Mucosa of descending colon (tissue), 3 donors: ENCODE measurements at regions not wholly inside any gene's neighbourhood (a gene's known extent, or its start where the extent isn't known, plus 50 kb on each side); places are given as distances from the start of the nearest gene placed in this dataset.

Experiments used
- ATAC-seq: fragments of 200-7000 bp; cut with Tn5 transposase; one replicate; pipeline ENCODE4 v1.9.1; 2020; ENCODE audit warnings: mild to moderate bottlenecking, moderate library complexity
- DNase-seq, 3 donors: peaks; one replicate each; pipeline ENCODE4 v3.0.0-alpha.2; 2020
- H3K36me3 ChIP-seq: fragments of 200-600 bp; one replicate; pipeline ENCODE4 v1.8.0; 2021; ENCODE audit warnings: low read depth, mild to moderate bottlenecking
- H3K4me1 ChIP-seq: fragments of 200-600 bp; one replicate; pipeline ENCODE4 v1.8.0; 2021; ENCODE audit warnings: low read depth, mild to moderate bottlenecking
- H3K4me3 ChIP-seq: fragments of 200-600 bp; one replicate; pipeline ENCODE4 v1.8.0; 2021; ENCODE audit warnings: mild to moderate bottlenecking
- H3K9me3 ChIP-seq: fragments of 200-600 bp; one replicate; pipeline ENCODE4 v1.8.0; 2021; ENCODE audit warnings: mild to moderate bottlenecking
- intact Hi-C, 2 donors: fragments of 100-400 bp; cut with DNase I in 1 of 2; cut with micrococcal nuclease in 1 of 2; formaldehyde crosslinking; loops; one replicate each; pipeline versions ENCODE4 v1.11.0 to v1.11.1; 2022; cut with DNase I, micrococcal nuclease
- TF ChIP-seq, protein P1 (sequence below): fragments of 200-600 bp; IDR thresholded peaks from one replicate; pipeline ENCODE4 v1.8.0; 2022; ENCODE audit warnings: antibody characterized with exemption, mild to moderate bottlenecking
- donor health status: DM: no; HTN: no; CAD: no; lungs with moderate emphysema.
- donor health status: DM: no; HTN: no; CAD: no.
- donor health status: DM: no; HTN: yes; CAD: no.

DNA sequence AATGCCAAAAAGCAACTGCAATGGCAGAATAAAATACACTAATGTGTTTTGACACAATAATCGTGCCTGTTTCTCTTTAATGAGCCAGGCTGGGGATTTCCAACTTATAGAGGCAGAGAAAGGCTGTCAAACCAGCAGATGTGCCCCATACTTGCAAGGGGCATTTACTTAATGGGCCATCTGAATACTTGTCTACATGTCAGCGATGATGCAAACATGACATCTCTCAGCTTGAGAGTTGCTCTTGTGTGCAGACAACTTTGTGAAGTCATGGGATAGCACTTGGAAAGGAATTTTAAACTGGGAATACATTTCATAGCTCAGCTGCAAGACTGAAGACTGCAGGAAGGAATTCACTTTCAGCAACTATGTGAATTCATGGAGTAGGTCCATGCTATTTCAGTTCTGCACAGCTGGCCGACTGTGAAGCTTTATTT is 127.4 kb upstream of the ADAMTS9 start:
- no peak overlapping the region for H3K4me3 ChIP-seq
- peak; percentile 11 for ATAC-seq
- no peak for DNase-seq
- H3K4me1 ChIP-seq: no peaks in the 10 kb centered on the region
- TF ChIP-seq, protein P1, sequence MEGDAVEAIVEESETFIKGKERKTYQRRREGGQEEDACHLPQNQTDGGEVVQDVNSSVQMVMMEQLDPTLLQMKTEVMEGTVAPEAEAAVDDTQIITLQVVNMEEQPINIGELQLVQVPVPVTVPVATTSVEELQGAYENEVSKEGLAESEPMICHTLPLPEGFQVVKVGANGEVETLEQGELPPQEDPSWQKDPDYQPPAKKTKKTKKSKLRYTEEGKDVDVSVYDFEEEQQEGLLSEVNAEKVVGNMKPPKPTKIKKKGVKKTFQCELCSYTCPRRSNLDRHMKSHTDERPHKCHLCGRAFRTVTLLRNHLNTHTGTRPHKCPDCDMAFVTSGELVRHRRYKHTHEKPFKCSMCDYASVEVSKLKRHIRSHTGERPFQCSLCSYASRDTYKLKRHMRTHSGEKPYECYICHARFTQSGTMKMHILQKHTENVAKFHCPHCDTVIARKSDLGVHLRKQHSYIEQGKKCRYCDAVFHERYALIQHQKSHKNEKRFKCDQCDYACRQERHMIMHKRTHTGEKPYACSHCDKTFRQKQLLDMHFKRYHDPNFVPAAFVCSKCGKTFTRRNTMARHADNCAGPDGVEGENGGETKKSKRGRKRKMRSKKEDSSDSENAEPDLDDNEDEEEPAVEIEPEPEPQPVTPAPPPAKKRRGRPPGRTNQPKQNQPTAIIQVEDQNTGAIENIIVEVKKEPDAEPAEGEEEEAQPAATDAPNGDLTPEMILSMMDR: no peak
- intact Hi-C loops: no loop called here
- H3K9me3 ChIP-seq: no peaks in the 10 kb centered on the region
- no peaks in the 10 kb centered on the region for H3K36me3 ChIP-seq

DNA sequence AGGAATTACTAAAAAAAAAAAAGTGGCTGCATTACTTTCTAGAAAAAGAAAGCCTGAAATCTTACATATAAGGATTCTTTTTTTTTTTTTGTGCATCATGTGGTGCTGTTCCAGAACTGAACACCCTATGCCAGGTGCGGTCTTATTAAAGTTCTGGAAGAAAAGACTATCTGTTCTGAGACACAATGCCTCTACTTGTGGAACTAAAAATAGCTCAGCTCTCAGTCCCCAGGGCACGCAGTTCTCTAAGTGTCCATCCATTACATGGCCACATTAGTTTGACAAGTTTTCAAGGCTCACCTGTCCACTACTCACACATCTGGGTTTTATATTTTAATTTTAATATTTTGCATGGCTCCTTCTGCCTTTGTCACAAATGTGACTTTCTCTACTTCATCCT is 126.6 kb upstream of the ADAMTS9 start:
- Histone ChIP-seq H3K4me1 (no peaks in the 10 kb centered on the region), H3K36me3 (no peaks in the 10 kb centered on the region), H3K4me3 (no peak overlapping the region), H3K9me3 (no peaks in the 10 kb centered on the region)
- DNase-seq (no peak), ATAC-seq (no peak)
- intact Hi-C loops: no loop called here
- TF ChIP-seq, protein P1: no peak

DNA sequence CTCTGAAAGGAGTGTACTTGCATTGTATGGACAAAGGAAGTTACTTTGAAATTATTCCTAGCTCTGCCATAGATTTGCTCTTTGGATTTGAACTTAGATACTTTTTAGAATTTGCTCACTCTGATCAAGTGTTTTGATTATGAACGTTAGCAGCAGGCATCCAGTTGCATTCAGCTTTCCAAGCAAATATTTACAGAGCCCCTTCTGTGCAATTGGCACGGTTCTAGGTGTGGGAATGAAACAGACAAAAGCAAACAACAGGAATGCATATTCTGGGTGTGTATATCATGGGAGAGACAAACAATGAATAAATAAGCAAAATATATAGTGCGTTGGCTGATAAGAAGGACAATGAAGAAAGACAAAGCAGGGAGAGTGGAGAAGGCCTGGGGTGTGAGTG is 125.5 kb upstream of the ADAMTS9 start:
- no peaks in the 10 kb centered on the region for H3K4me1 ChIP-seq
- intact Hi-C loops: no loop called here
- ATAC-seq (peak; percentile 20), DNase-seq (no peak)
- H3K9me3 ChIP-seq: no peaks in the 10 kb centered on the region
- H3K4me3 ChIP-seq: no peak overlapping the region
- no peaks in the 10 kb centered on the region for H3K36me3 ChIP-seq
- TF ChIP-seq, protein P1: no peak

- TF ChIP-seq, protein P1: no peak
Measured at GRCh38 chr3:64809086-64809485, 121.3 kb upstream of the ADAMTS9 start.

GRCh38 chr3:64808061-64808460 is 120.3 kb upstream of the ADAMTS9 start:
- Histone ChIP-seq H3K36me3 (no peaks in the 10 kb centered on the region), H3K4me1 (peaks cover 6% of the 10 kb centered on the region), H3K9me3 (no peaks in the 10 kb centered on the region), H3K4me3 (no peak overlapping the region)
- intact Hi-C loops: no loop called here
- ATAC-seq (peak; percentile 92), DNase-seq (no peak)
- TF ChIP-seq, protein P1: no peak

More at GRCh38 chr3:64809086-64809485, 121.3 kb upstream of the ADAMTS9 start:
- Histone ChIP-seq H3K4me1 (peaks cover 6% of the 10 kb centered on the region), H3K9me3 (no peaks in the 10 kb centered on the region), H3K36me3 (no peaks in the 10 kb centered on the region), H3K4me3 (no peak overlapping the region)
- intact Hi-C loops: no loop called here
- no peak for ATAC-seq
- DNase-seq: no peak
